Stomach (tissue), 4 donors: ENCODE measurements at regions not wholly inside any gene's neighbourhood (a gene's known extent, or its start where the extent isn't known, plus 50 kb on each side); places are given as distances from the start of the nearest gene placed in this dataset.

Source experiments
- POLR2A ChIP-seq, 4 donors: fragments of 450-650 bp; IDR thresholded peaks; one replicate each; pipeline ENCODE4 v1.6.1; 2016; ENCODE audit warnings: antibody characterized with exemption in 4 of 4, control low read depth in 2 of 4, mild to moderate bottlenecking in 1 of 4, moderate library complexity in 1 of 4
- POLR2AphosphoS5 ChIP-seq, 3 donors: sonication (generic); formaldehyde crosslinking; IDR thresholded peaks; one replicate each; pipeline ENCODE4 v1.6.1; 2016; ENCODE audit warnings: antibody characterized with exemption in 3 of 3
- TF ChIP-seq, protein P1 (sequence below), 7 experiments: fragments of 450-650 bp in 4 of 7; fragments of 200-600 bp in 3 of 7; sonication (generic) in 3 of 7; IDR thresholded peaks; one replicate each; pipeline ENCODE4 v1.5.1; 2016 to 2019; ENCODE audit warnings: antibody characterized with exemption in 7 of 7, control low read depth in 2 of 7, mild to moderate bottlenecking in 1 of 7

DNA sequence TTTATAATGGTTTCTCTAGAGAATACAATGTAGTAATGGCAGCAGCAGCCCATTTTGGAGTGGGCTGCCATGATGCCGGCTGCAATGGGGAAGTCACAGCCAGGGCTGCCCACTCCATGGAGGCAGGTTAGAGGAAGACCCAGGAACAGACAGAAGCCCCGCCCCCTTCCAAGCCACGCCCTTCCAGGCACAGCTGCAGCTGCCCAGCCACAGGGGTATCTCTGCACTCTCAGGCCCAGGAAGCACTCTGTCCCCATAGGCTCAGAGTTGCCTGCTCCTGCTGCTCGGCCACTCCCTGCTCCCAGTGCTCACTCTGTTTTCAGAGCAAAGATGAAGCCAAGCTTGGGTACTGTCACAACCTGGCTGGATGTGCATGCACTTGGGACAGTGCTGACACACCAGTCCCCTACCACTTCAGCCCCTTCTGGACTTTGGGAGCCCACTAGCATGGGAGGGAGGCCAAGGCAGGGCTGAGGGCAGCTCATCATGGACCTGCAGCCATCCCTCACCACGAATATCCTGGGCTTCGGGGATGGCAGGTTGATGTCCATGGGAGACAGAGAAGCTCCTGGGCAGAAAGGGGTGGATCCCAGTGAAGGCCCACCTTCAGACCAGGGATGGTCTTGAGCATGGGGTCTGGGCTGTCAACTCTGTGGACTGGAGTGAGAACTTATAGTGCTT lies 1224.2 kb downstream of the SLITRK5 start:
- TF ChIP-seq POLR2A (IDR thresholded peaks at IDR 0.05) (no peak), POLR2AphosphoS5 (IDR thresholded peaks at IDR 0.05) (no peak)
- TF ChIP-seq, protein P1, sequence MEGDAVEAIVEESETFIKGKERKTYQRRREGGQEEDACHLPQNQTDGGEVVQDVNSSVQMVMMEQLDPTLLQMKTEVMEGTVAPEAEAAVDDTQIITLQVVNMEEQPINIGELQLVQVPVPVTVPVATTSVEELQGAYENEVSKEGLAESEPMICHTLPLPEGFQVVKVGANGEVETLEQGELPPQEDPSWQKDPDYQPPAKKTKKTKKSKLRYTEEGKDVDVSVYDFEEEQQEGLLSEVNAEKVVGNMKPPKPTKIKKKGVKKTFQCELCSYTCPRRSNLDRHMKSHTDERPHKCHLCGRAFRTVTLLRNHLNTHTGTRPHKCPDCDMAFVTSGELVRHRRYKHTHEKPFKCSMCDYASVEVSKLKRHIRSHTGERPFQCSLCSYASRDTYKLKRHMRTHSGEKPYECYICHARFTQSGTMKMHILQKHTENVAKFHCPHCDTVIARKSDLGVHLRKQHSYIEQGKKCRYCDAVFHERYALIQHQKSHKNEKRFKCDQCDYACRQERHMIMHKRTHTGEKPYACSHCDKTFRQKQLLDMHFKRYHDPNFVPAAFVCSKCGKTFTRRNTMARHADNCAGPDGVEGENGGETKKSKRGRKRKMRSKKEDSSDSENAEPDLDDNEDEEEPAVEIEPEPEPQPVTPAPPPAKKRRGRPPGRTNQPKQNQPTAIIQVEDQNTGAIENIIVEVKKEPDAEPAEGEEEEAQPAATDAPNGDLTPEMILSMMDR (IDR thresholded peaks at IDR 0.05), result no peak
